SK-N-MC (cell line): ENCODE measurements at regions not wholly inside any gene's neighbourhood (a gene's known extent, or its start where the extent isn't known, plus 50 kb on each side); places are given as distances from the start of the nearest gene placed in this dataset.
A peak's percentile ranks its signal among the peaks of the same experiment; 100 is the strongest.

ENCODE experiments used
- DNase-seq: peaks from one replicate; pipeline ENCODE4 v3.0.0-alpha.2; 2011; ENCODE audit warnings: low read depth, low spot score
- H3K27ac ChIP-seq: fragments of 200-600 bp; sonication (generic); 2 replicates; pipeline ENCODE4 v1.5.1; 2016; ENCODE audit warnings: mixed run types
- H3K36me3 ChIP-seq: fragments of 200-600 bp; sonication (generic); 2 replicates; pipeline ENCODE4 v1.6.1; 2017; ENCODE audit warnings: antibody characterized with exemption, low read length, mixed read lengths; ENCODE audit not compliant: insufficient read depth
- H3K4me3 ChIP-seq: fragments of 200-600 bp; sonication (generic); 2 replicates; pipeline ENCODE4 v1.5.1; 2016
- H3K9ac ChIP-seq: fragments of 200-600 bp; sonication (generic); 2 replicates; pipeline ENCODE4 v1.8.0; 2017; ENCODE audit warnings: mixed run types, mixed read lengths; ENCODE audit not compliant: insufficient read length
- H3K9me3 ChIP-seq: fragments of 200-600 bp; sonication (generic); 2 replicates; pipeline ENCODE4 v1.6.1; 2017; ENCODE audit warnings: low read depth, mild to moderate bottlenecking, antibody characterized with exemption, low read length, moderate library complexity, mixed read lengths
- EZH2 ChIP-seq: fragments of 200-600 bp; sonication (generic); IDR thresholded peaks from one replicate; pipeline ENCODE4 v1.6.1; 2017; ENCODE audit warnings: antibody characterized with exemption
- FOXP2 ChIP-seq: optimal IDR thresholded peaks from 2 replicates; pipeline ENCODE3; 2011; ENCODE audit warnings: mild to moderate bottlenecking, moderate library complexity; ENCODE audit not compliant: insufficient read depth; ENCODE audit errors: extremely low read length, control extremely low read depth
- POLR2AphosphoS5 ChIP-seq: IDR thresholded peaks from 2 replicates; pipeline ENCODE4 v1.6.1; 2012; ENCODE audit warnings: mild to moderate bottlenecking, low read depth, low read length, borderline replicate concordance

DNA sequence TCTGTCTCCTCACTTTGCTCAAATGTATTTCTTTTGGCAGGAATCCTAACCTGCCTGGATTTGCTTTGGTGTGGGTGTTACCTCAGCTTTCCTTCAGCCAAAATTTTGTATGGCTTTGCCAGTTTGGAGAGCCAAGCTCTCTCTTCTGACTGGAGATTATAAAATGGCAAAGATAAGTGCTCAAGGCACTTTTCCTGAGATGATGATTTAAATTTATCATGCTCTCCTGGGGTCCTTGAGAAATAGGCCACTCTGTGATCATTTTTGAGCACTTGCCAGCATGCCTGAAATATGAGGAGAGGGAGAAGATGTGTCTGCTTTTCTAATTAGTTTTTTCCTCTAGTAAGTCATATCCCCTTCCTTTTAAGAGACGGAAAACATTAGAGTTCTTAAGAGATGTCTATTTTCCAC is 683.0 kb downstream of the SLC4A3 start:
- Histone ChIP-seq H3K9ac (no peak overlapping the region), H3K9me3 (no peaks in the 10 kb centered on the region), H3K4me3 (no peak overlapping the region), H3K27ac (no peak overlapping the region), H3K36me3 (no peaks in the 10 kb centered on the region)
- DNase-seq = peak; percentile 14
- no peak for TF ChIP-seq EZH2

DNA sequence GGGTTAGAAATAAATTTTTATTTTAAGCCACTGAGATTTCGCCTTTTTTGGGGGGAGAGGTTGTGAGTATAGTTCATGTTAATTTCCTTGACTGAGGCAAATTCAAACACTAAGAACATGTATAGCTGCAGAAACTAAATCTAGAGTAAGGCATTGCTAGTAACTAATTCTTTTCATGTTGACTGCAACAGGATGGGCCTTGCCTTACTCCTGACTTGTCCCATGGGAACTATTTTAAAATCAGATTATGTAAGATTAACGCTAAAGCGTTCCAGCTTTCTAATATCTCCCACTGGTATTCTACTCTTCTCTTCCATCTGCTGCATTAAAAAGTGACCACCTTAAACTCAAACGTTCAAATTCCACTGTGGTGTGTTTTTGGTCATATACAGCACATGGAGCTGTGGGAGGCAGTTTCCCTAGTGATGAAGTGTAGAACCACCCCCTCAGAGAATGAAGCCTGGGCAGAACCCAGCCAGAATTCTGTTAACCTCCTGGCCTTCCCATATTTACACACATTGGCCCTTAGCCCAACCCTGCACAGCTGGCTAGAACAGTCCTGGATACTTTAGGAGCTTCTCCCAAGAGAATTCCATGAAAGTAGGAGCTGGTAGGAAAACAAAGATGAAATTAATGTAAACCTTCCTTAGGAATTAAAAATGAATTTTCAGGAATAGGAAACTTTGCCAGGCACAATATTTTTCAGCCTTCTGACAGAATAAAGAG is 687.8 kb downstream of the SLC4A3 start:
- TF ChIP-seq POLR2AphosphoS5 (no peak), EZH2 (no peak), FOXP2 (no peak)
- H3K27ac ChIP-seq = no peak overlapping the region

DNA sequence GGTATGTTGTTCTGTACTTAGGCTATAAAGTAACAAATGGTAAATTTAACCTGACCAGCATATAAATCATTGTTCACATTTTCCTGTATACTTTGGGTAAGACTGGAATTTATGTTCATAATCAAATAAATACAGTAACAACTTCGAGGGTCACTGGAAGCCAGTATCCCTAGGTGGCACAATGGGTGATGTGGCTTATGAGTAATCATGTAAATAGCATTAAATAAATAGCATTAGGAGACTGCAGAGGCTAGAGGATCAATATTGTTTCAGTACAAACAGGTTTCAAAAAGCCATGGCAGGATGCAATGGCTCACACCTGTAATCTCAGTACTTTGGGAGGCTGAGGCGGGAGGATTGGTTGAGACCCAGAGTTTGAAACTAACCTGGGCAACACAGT is 690.6 kb downstream of the SLC4A3 start:
- Histone ChIP-seq H3K9ac (no peak overlapping the region), H3K4me3 (no peak overlapping the region), H3K36me3 (no peaks in the 10 kb centered on the region), H3K9me3 (no peaks in the 10 kb centered on the region), H3K27ac (no peak overlapping the region)
- no peak for DNase-seq
- TF ChIP-seq POLR2AphosphoS5 (no peak), EZH2 (no peak), FOXP2 (no peak)

More for the DNA sequence above, 687.8 kb downstream of the SLC4A3 start:
- no peak overlapping the region for H3K9ac ChIP-seq
- H3K9me3 ChIP-seq = no peaks in the 10 kb centered on the region
- no peak overlapping the region for H3K4me3 ChIP-seq
- DNase-seq = no peak
- H3K36me3 ChIP-seq = no peaks in the 10 kb centered on the region

DNA sequence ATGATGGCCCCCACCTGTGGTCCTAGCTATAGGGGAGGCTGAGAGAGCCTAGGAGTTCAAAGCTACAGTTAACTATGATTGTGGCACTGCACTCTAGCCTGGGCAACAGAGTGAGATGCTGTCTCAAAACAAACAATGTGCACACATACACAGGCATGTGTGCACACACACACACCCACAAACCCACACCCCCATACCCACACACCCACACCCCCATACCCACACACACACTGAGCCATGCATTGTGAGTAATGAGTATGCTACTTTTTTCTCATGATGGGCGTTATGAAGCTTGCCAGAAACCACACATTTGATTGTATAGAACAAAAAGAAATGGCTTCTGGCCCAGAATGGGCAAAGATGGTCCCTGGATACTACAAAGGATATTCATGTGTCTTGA is 691.1 kb downstream of the SLC4A3 start:
- Histone ChIP-seq H3K4me3 (no peak overlapping the region), H3K36me3 (no peaks in the 10 kb centered on the region), H3K9ac (no peak overlapping the region), H3K27ac (no peak overlapping the region), H3K9me3 (no peaks in the 10 kb centered on the region)
- no peak for DNase-seq
- no peak for TF ChIP-seq EZH2
- TF ChIP-seq FOXP2 = no peak
- no peak for TF ChIP-seq POLR2AphosphoS5

DNA sequence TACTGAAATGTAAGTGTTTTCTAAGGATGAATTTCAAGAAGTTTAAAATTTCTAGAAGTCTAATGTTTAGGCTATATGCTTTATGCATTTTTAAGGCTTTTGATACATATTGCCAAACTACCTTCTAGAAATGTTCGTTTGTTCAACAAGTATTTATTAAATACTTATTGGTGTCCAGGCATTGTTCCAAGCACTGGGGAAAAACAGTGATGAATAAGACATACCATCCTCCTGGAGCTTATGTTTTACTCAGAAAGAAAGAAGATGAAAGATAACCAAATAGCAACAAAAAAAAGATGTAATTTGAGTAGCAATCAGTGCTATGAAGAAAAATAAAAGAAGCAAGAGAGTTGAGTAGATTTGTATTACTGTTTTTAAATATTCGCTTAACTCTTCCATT is 692.9 kb downstream of the SLC4A3 start:
- Histone ChIP-seq H3K9ac (no peak overlapping the region), H3K36me3 (no peaks in the 10 kb centered on the region), H3K27ac (no peak overlapping the region), H3K4me3 (no peak overlapping the region), H3K9me3 (no peaks in the 10 kb centered on the region)
- TF ChIP-seq POLR2AphosphoS5 = no peak
- TF ChIP-seq EZH2 = no peak
- TF ChIP-seq FOXP2 = no peak
- DNase-seq = no peak

DNA sequence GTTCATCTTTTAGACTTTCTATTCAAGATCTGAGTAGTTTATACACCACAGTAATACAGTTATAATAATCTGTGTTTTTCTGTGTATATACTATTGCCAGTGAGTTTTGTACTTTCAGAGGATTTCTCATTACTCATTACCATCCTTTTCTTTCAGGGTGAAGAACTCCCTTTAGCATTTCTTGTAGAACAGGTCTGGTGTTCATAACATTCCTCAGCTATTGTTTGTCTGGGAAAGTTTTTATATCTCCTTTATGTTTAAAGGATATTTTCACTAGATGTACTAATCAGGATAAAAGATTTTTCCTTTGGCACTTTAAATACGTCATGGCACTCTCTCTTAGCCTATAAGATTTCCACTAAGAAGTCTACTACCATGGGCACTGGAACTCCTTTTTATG is 705.5 kb downstream of the SLC4A3 start:
- no peak overlapping the region for H3K4me3 ChIP-seq
- no peak for TF ChIP-seq EZH2
- no peak for TF ChIP-seq FOXP2
- TF ChIP-seq POLR2AphosphoS5 = no peak
- peaks cover 4% of the 10 kb centered on the region; the same call in 1 of the 2 replicates for H3K36me3 ChIP-seq
- no peak for DNase-seq
- no peak overlapping the region for H3K27ac ChIP-seq
- H3K9ac ChIP-seq = no peak overlapping the region
- H3K9me3 ChIP-seq = peaks cover 10% of the 10 kb centered on the region; the same call in 1 of the 2 replicates

DNA sequence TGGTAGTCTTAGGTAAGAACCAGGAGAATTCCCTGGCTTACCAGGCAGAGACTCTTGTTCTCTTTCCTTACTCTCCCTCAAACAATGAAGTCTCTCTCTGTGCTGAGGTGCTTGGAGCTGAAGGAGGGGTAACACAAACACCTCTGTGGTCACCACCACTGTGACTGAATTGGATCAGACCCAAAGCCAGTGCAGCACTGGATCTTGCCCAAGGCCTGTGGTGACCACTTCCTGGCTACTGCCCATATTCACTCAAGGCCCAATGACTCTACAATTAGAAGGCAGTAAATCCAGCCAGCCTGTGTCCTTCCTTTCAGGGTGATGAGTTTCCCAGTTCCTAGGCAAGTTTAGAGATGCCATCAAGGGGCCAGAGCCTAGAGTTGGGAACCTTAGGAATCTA is 706.8 kb downstream of the SLC4A3 start:
- DNase-seq = no peak
- Histone ChIP-seq H3K36me3 (peaks cover 4% of the 10 kb centered on the region; the same call in 1 of the 2 replicates), H3K9me3 (peaks cover 7% of the 10 kb centered on the region; the same call in 1 of the 2 replicates), H3K27ac (no peak overlapping the region), H3K9ac (no peak overlapping the region), H3K4me3 (no peak overlapping the region)
- TF ChIP-seq FOXP2 (no peak), EZH2 (no peak), POLR2AphosphoS5 (no peak)

- Histone ChIP-seq H3K9ac (no peak overlapping the region), H3K36me3 (peaks cover 4% of the 10 kb centered on the region; the same call in 1 of the 2 replicates), H3K9me3 (peaks cover 7% of the 10 kb centered on the region; the same call in 1 of the 2 replicates), H3K27ac (no peak overlapping the region), H3K4me3 (no peak overlapping the region)
- TF ChIP-seq EZH2 (no peak), POLR2AphosphoS5 (no peak), FOXP2 (no peak)
- no peak for DNase-seq
Observed at GRCh38 chr2:220334871-220335590, 707.6 kb downstream of the SLC4A3 start.
